Keratinocyte (primary cell): ENCODE measurements at regions not wholly inside any gene's neighbourhood (a gene's known extent, or its start where the extent isn't known, plus 50 kb on each side); places are given as distances from the start of the nearest gene placed in this dataset.

Source experiments
- DNase-seq: peaks from one replicate; pipeline ENCODE4 v3.0.0-alpha.2; 2011; ENCODE audit warnings: low read depth, missing footprints, low spot score
- FAIRE-seq: peaks from 2 replicates; lab custom pipeline; 2011; peaks lifted over from hg19 to GRCh38; lab: Jason Lieb, UNC
- H2AFZ ChIP-seq: 2 replicates; pipeline ENCODE4 v1.6.0; 2012; ENCODE audit warnings: low read length, control low read depth, inconsistent platforms; ENCODE audit not compliant: control insufficient read depth
- H3K27ac ChIP-seq: 2 replicates; pipeline ENCODE4 v1.5.1; 2011; ENCODE audit warnings: low read length; ENCODE audit not compliant: control insufficient read depth, insufficient read depth
- H3K27me3 ChIP-seq: 3 replicates; pipeline ENCODE4 v1.6.0; 2011; ENCODE audit warnings: low read length; ENCODE audit not compliant: control insufficient read depth, insufficient read depth; ENCODE audit errors: extremely low read depth
- H3K36me3 ChIP-seq, 2 experiments: 2 replicates in 1 of 2; 3 replicates in 1 of 2; pipeline ENCODE4 v1.5.1; 2011; ENCODE audit warnings: low read length in 2 of 2, mild to moderate bottlenecking in 1 of 2; ENCODE audit not compliant: control insufficient read depth in 2 of 2, insufficient read depth in 2 of 2; ENCODE audit errors: extremely low read depth in 1 of 2
- H3K4me1 ChIP-seq: 3 replicates; pipeline ENCODE4 v1.5.1; 2011; ENCODE audit warnings: low read length; ENCODE audit not compliant: control insufficient read depth, insufficient read depth; ENCODE audit errors: extremely low read depth
- H3K4me2 ChIP-seq: 3 replicates; pipeline ENCODE4 v1.6.0; 2011; ENCODE audit warnings: low read depth, low read length; ENCODE audit not compliant: control insufficient read depth, insufficient read depth; ENCODE audit errors: extremely low read depth
- H3K4me3 ChIP-seq, 3 experiments: fragments of 200-600 bp in 1 of 3; sonication (generic) in 1 of 3; 2 replicates in 2 of 3; 3 replicates in 1 of 3; pipeline ENCODE4 v1.5.1; 2011 to 2016; ENCODE audit warnings: low read length in 3 of 3, mild to moderate bottlenecking in 3 of 3, control low read depth in 2 of 3, inconsistent platforms in 1 of 3, low read depth in 1 of 3, mixed read lengths in 1 of 3, mixed run types in 1 of 3, moderate library complexity in 1 of 3; ENCODE audit not compliant: control insufficient read depth in 2 of 3, insufficient read depth in 2 of 3; ENCODE audit errors: extremely low read depth in 1 of 3
- H3K79me2 ChIP-seq: 2 replicates; pipeline ENCODE4 v1.6.0; 2012; ENCODE audit warnings: low read length; ENCODE audit not compliant: control insufficient read depth, insufficient read depth
- H3K9ac ChIP-seq: 3 replicates; pipeline ENCODE4 v1.6.0; 2011; ENCODE audit warnings: low read length; ENCODE audit not compliant: control insufficient read depth, insufficient read depth; ENCODE audit errors: extremely low read depth
- H3K9me1 ChIP-seq: 3 replicates; pipeline ENCODE4 v1.6.0; 2011; ENCODE audit warnings: low read length; ENCODE audit not compliant: control insufficient read depth, insufficient read depth; ENCODE audit errors: extremely low read depth
- H3K9me3 ChIP-seq: 2 replicates; pipeline ENCODE4 v1.5.1; 2012; ENCODE audit warnings: low read depth, low read length; ENCODE audit not compliant: control insufficient read depth
- H4K20me1 ChIP-seq: 3 replicates; pipeline ENCODE4 v1.6.0; 2011; ENCODE audit warnings: low read length; ENCODE audit not compliant: control insufficient read depth, insufficient read depth; ENCODE audit errors: extremely low read depth
- CTCF ChIP-seq, 3 experiments: IDR thresholded peaks in 1 of 3; conservative IDR thresholded peaks in 1 of 3; optimal IDR thresholded peaks in 1 of 3; 2 replicates in 2 of 3; 3 replicates in 1 of 3; pipeline versions ENCODE3 to v1.5.1; 2011; ENCODE audit warnings: low read length in 3 of 3, mild to moderate bottlenecking in 3 of 3, moderate library complexity in 2 of 3, control low read depth in 1 of 3, inconsistent platforms in 1 of 3; ENCODE audit not compliant: insufficient read depth in 2 of 3; ENCODE audit errors: extremely low read depth in 1 of 3
- EZH2 ChIP-seq: IDR thresholded peaks from one replicate; pipeline ENCODE4 v1.6.1; 2012; ENCODE audit warnings: inconsistent platforms, mild to moderate bottlenecking, low read length, moderate library complexity
- dilution Hi-C: fragments of 300-500 bp; cut with MboI; formaldehyde crosslinking; loops from one replicate; pipeline ENCODE4 v1.7.0; 2020; ENCODE audit warnings: low sequenced_read_pairs; ENCODE audit not compliant: extremely low pct_ligation_motif_present

- no peak for DNase-seq
These were observed 398.5 kb downstream of the CDH2 start for GRCh38 chr18:27778441-27778840.

GRCh38 chr18:27772081-27772480 is 404.8 kb downstream of the CDH2 start:
- dilution Hi-C loops, result no loop called here
- no peaks in the 10 kb centered on the region for H3K27me3 ChIP-seq
- DNase-seq (no peak), FAIRE-seq (no peak)
- no peaks in the 10 kb centered on the region for H3K9me1 ChIP-seq
- no peaks in the 10 kb centered on the region for H4K20me1 ChIP-seq
- H3K79me2 ChIP-seq, result no peaks in the 10 kb centered on the region
- no peak for TF ChIP-seq EZH2
- no peak for TF ChIP-seq CTCF (optimal IDR thresholded peaks at IDR 0.05 in 1 of 3, IDR thresholded peaks at IDR 0.05 in 1 of 3, conservative IDR thresholded peaks at IDR 0.05 in 1 of 3; ENCODE audit: extremely low read depth in 1 of 3, insufficient read depth in 2 of 3, low read length in 3 of 3)
- no peaks in the 10 kb centered on the region for H3K36me3 ChIP-seq
- no peaks in the 10 kb centered on the region for H3K9me3 ChIP-seq
- H2AFZ ChIP-seq, result no peak overlapping the region
- no peak overlapping the region for H3K4me3 ChIP-seq
- no peak overlapping the region for H3K9ac ChIP-seq
- H3K4me2 ChIP-seq, result no peak overlapping the region
- H3K27ac ChIP-seq, result no peak overlapping the region
- no peaks in the 10 kb centered on the region for H3K4me1 ChIP-seq

More at GRCh38 chr18:27778441-27778840, 398.5 kb downstream of the CDH2 start:
- no peaks in the 10 kb centered on the region for H4K20me1 ChIP-seq
- H3K79me2 ChIP-seq, result no peaks in the 10 kb centered on the region
- H3K9ac ChIP-seq, result no peak overlapping the region
- no peak overlapping the region for H2AFZ ChIP-seq
- no peaks in the 10 kb centered on the region for H3K36me3 ChIP-seq
- no peak overlapping the region for H3K4me3 ChIP-seq
- no peaks in the 10 kb centered on the region for H3K9me1 ChIP-seq
- no peaks in the 10 kb centered on the region for H3K4me1 ChIP-seq
- no peak overlapping the region for H3K27ac ChIP-seq
- FAIRE-seq, result peak; percentile 23
- TF ChIP-seq CTCF (optimal IDR thresholded peaks at IDR 0.05 in 1 of 3, IDR thresholded peaks at IDR 0.05 in 1 of 3, conservative IDR thresholded peaks at IDR 0.05 in 1 of 3; ENCODE audit: extremely low read depth in 1 of 3, insufficient read depth in 2 of 3, low read length in 3 of 3) (peak; percentile 37 to 72 (median 38)), EZH2 (no peak)
- no peaks in the 10 kb centered on the region for H3K27me3 ChIP-seq
- dilution Hi-C loops, result no loop called here
- H3K9me3 ChIP-seq, result no peaks in the 10 kb centered on the region
- H3K4me2 ChIP-seq, result no peak overlapping the region
